ENCODE measurements at regions not wholly inside any gene's neighbourhood (a gene's known extent, or its start where the extent isn't known, plus 50 kb on each side); places are given as distances from the start of the nearest gene placed in this dataset.

- Mint-ChIP-seq H3K4me1 (ENCODE audit: unreplicated experiment) (peaks cover 8% of the 10 kb centered on the region), H3K4me3 (ENCODE audit: unreplicated experiment) (no peak overlapping the region), H3K27me3 (ENCODE audit: unreplicated experiment) (peaks cover 29% of the 10 kb centered on the region), H3K9me3 (ENCODE audit: unreplicated experiment) (no peaks in the 10 kb centered on the region), H3K36me3 (ENCODE audit: low read depth, unreplicated experiment) (peaks cover 8% of the 10 kb centered on the region), H3K27ac (ENCODE audit: unreplicated experiment) (no peak overlapping the region)
- DNase-seq (ENCODE audit: low spot score): no peak
- no peak for TF ChIP-seq CTCF (IDR thresholded peaks at IDR 0.05; ENCODE audit: unreplicated experiment)
Measured at GRCh38 chr19:34580055-34580336, 97.0 kb downstream of the SCGB2B2 start.

- TF ChIP-seq CTCF (IDR thresholded peaks at IDR 0.05; ENCODE audit: unreplicated experiment): no peak
- Mint-ChIP-seq H3K27me3 (ENCODE audit: unreplicated experiment) (peaks cover 29% of the 10 kb centered on the region), H3K4me3 (ENCODE audit: unreplicated experiment) (no peak overlapping the region), H3K36me3 (ENCODE audit: low read depth, unreplicated experiment) (peaks cover 8% of the 10 kb centered on the region), H3K4me1 (ENCODE audit: unreplicated experiment) (peaks cover 8% of the 10 kb centered on the region), H3K9me3 (ENCODE audit: unreplicated experiment) (no peaks in the 10 kb centered on the region), H3K27ac (ENCODE audit: unreplicated experiment) (no peak overlapping the region)
- no peak for DNase-seq (ENCODE audit: low spot score)
Measured at GRCh38 chr19:34579281-34580054, 97.5 kb downstream of the SCGB2B2 start.

GRCh38 chr19:34578751-34579150 is 97.2 kb downstream of the WTIP start:
- H3K36me3 Mint-ChIP-seq (ENCODE audit: low read depth, unreplicated experiment): peaks cover 8% of the 10 kb centered on the region
- H3K4me1 Mint-ChIP-seq (ENCODE audit: unreplicated experiment): peaks cover 8% of the 10 kb centered on the region
- peaks cover 29% of the 10 kb centered on the region for H3K27me3 Mint-ChIP-seq (ENCODE audit: unreplicated experiment)
- no peak for DNase-seq (ENCODE audit: low spot score)
- no peaks in the 10 kb centered on the region for H3K9me3 Mint-ChIP-seq (ENCODE audit: unreplicated experiment)
- H3K27ac Mint-ChIP-seq (ENCODE audit: unreplicated experiment): no peak overlapping the region
- TF ChIP-seq CTCF (IDR thresholded peaks at IDR 0.05; ENCODE audit: unreplicated experiment): no peak
- H3K4me3 Mint-ChIP-seq (ENCODE audit: unreplicated experiment): no peak overlapping the region

GRCh38 chr19:34578173-34578572 is 96.6 kb downstream of the WTIP start:
- no peak for DNase-seq (ENCODE audit: low spot score)
- H3K27ac Mint-ChIP-seq (ENCODE audit: unreplicated experiment): no peak overlapping the region

More at GRCh38 chr19:34578173-34578572, 96.6 kb downstream of the WTIP start:
- H3K4me3 Mint-ChIP-seq (ENCODE audit: unreplicated experiment): peak overlapping the region; percentile 57
- peaks cover 29% of the 10 kb centered on the region for H3K27me3 Mint-ChIP-seq (ENCODE audit: unreplicated experiment)
- no peak for TF ChIP-seq CTCF (IDR thresholded peaks at IDR 0.05; ENCODE audit: unreplicated experiment)
- H3K4me1 Mint-ChIP-seq (ENCODE audit: unreplicated experiment): peaks cover 8% of the 10 kb centered on the region
- H3K36me3 Mint-ChIP-seq (ENCODE audit: low read depth, unreplicated experiment): peaks cover 8% of the 10 kb centered on the region
- no peaks in the 10 kb centered on the region for H3K9me3 Mint-ChIP-seq (ENCODE audit: unreplicated experiment)

All from endothelial cell (in vitro differentiated cells).